ENCODE measurements at regions not wholly inside any gene's neighbourhood (a gene's known extent, or its start where the extent isn't known, plus 50 kb on each side); places are given as distances from the start of the nearest gene placed in this dataset.
"Not testable (repeated sequence)": the region's sequence is repeated elsewhere in the genome, so short reads cannot be mapped to it uniquely, and the experiment has no call there.

DNA sequence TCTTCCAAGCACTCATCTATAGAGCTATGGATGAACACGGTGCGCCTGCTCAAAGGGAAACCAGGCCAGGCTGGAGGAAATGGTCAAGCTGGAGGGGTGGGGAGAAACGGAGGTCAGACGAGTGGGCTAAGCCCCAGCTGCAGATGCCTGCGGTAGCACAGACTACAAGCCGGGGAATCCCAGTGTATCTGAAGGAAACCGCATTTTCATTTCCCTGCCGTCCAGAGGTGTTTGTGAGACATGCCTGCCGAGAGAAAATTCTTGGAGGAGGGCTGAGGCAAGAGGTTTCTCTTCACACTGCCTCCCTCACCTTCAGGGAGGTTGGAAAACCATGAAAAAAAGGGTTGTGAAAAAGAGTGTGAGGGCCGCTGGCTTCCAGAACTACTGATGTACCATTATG, 102.0 kb upstream of the FOXN3 start:
- DNase-seq = no peak

DNA sequence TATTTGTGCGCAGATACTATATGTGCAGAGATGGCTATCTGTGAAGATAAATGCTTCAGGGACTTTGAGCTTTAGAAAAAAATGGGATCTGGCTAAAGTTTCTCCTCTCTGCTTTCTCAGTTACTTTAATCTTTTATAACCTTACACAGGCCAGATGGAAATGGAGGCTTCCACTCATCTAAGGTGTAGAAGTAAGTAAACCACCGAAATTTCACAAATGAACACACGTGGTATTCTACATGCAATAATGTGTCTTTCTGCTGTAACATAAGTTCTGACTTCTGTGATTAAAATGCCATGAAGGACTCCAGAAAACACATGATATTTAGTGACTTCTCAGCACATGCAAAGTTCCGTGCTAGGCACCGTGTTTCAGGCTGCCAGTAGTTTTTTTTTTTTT, 99.1 kb upstream of the FOXN3 start:
- DNase-seq = no peak

DNA sequence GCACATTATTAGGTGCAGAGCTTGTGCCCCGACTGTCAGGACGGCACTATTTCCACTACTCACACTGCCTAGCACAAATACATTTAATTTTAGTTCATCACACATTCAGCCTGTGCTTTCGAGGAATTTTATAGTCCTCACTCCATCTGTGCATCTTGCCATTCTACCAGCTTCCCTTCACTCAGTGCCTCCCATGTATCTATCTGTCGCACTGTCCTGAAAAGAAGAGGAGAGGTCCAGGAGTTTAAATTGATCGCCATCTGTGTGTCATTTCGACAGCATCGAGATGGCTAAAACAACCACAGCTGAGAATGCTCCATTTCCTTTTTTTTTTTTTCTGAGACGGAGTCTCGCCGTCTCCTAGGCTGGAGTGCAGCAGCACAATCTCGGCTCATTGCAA, 97.6 kb upstream of the FOXN3 start:
- DNase-seq = no peak

DNA sequence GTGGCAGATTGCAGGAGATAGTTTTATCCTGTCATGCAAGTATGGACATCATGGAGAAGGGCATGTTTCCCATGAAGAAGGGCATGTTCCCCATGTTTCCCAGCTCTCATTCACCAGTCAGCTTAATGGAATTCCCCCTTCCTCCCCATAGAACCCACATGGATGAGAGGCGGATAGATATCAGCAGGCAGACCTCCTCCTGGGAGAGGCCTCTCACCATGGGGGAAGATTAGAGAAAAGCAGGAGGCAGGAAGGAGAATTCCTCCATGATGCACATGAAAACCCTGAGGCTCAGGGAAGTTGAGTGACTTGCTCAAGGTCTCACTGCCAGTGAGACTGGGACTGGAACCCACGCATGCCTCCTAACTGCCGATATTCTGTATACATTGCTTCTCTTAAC, 92.9 kb upstream of the FOXN3 start:
- no peak for DNase-seq

DNA sequence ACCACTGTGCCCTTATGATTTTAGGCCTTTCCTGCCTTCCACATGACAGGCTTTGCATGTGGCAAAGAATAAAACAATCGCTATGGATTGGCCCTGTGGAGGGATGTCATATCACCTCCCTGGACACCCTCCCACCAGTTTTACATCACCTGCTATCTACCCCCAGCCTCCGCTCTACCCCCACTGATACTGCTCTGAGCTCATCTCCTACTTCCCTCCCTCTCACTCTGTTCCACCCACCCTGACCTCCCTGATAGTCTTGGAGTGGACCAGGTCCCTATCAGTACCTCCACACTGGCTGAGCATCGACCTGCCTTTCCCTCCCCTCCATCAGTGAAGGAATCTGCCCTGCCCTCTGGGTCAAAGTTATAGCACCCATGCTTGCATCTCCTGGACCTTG, 91.8 kb upstream of the FOXN3 start:
- no peak for DNase-seq

DNA sequence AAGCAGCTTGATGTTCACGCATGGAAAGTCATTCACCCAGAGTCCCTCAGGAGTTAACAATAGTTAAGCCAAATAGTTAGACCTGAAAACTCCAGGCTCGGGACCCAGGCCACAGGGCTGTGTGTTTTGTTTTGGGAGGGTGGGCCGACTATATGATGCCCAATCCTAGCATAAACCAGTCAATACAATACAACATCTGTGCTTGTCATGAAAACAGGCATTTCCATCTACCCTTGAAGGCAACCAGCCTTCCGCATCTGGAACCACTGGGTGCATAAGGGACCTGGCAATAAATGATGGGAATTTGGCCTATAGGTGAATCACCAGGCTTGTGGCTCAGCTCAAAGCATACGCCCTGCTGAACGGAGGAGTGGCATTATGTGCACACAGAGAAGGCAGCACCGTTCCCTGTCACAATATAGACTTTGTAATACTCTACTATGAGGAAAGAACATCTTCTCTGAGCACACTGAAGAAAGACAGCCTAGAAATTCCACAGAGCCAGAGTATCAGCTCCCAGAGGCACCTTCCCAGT, 91.0 kb upstream of the FOXN3 start:
- DNase-seq = no peak

DNA sequence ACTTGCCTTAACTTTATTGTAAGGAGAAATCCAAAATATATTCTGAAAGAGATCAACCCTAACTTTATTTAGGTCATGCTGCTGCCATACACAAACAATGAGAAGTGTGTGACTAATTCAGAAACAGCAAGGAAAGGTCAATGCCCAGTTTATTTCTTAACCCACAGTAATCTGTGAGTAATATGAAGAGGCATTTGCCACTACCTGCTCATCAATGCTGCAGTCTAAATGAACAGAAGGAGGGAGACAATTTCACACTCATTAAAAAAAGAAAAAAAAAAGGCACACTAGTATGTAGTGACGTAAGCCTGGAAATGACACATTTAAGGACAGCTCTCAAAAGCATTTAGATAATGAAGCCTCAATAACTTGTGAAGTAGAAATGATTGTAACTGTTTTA, 90.5 kb upstream of the FOXN3 start:
- no peak for DNase-seq

DNA sequence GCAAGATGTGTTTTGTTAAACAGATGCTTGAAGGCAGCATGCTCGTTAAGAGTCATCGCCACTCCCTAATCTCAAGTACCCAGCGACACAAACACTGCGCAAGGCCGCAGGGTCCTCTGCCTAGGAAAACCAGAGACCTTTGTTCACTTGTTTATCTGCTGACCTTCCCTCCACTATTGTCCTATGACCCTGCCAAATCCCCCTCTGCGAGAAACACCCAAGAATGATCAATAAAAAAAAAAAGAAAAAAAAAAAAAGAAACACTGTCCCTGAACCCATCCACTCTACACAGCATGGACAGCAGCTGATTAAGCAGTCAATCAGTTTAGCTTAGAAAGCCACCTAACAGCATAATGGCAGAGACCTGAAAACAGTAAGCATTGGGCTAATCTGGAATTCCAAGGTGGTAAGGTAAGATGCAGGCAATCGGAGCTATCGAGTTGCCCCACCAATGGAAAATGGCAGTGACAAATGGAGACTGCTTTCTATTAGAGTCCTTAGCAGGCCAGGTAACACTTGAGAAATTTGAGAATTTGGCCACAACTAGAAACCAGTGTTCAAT, 89.9 kb upstream of the FOXN3 start:
- not testable (repeated sequence) for DNase-seq

DNA sequence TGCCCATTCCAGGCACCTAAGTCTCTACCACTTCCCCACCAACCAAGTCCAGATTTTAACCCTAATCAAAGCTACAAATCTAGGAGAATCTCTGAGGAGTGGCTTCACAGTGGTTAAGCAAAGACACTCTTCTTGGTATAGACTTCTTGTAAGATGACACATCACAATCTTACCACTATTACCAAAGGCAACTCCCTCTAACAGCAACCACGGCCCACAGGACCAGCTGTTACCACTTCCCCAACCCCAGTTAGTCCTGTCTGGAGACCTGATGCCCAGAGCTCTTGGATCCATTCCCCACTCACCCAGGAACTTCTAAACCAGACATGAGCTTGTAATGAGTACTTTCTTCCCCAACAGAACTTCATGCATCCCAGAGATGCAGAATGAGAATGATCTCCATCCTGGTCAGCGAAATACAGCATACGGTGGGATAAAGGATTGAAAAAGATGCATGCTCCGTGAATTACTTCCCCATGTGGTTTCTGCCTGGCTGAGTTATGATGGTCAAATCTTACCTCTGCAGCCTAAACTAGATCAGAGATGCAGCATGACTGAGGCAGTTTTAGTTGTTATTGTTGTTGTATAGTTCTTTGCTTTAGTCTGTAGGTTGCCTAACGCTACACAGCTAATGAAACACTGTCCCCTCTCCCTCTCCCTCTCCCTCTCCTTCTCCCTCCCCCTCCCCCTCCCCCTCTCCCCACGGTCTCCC, 87.7 kb upstream of the FOXN3 start:
- DNase-seq = peak; percentile 35

DNA sequence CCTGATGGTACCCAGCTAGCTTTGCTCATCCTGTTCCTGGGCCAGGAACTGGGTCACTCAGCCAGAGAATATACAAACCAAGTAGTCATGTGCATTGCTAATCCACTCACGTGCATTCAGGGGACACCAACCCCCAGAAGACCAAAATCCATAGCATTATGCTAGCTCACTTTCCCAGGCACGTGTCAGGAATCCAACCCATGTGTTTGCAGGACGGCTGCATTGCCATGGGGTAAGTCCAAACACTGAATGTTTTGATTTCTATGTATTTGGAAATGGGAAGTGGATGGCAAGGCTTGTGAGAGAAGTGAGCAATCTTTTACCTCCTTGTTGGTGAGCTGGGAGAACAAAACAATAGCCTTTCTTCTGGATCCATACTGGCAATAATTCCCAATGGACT, 87.1 kb upstream of the FOXN3 start:
- no peak for DNase-seq

DNA sequence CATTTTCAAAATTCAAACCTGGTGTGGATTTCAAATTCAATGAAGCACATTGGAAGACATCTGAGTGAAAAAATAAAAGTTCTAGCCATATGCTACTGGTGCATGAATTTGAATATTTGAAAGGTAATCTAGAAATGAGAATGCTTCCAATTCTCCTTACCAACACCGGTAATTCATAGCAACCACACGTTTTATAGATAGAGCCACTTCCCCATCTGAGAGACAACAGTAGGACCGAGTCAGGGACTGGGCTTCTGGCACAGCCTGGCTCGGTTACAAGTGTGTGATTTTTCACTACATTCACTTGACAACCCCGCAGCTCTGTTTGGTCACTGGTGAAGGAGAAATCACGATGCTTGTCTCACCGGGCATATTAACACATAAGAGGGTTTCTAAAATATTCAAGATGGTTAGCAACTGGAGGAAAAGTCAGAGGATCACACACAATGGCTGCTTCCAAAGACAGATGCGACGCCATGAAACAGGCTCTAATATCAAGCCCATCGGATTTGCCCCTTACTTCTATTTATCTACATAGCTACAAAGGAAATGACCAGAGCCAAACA, 86.5 kb upstream of the FOXN3 start:
- no peak for DNase-seq

DNA sequence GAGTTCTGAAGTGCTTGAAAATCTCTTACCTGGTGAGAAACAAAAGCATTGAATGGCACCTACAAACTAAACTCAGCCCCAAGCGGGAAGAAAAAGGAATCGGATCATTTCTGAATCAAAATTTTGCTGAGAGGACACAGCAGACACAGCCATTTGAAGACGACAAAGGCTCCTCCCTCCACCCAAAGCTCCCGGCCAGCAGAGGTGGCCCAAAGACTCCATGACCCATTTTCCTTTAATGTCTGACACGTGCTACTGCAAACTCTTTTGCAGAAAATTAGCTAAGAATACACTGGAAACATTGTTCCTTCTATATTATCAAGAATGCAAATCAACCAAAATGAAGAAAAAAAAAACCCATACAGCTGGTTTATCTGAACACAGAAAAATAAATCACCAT, 85.9 kb upstream of the FOXN3 start:
- no peak for DNase-seq

DNA sequence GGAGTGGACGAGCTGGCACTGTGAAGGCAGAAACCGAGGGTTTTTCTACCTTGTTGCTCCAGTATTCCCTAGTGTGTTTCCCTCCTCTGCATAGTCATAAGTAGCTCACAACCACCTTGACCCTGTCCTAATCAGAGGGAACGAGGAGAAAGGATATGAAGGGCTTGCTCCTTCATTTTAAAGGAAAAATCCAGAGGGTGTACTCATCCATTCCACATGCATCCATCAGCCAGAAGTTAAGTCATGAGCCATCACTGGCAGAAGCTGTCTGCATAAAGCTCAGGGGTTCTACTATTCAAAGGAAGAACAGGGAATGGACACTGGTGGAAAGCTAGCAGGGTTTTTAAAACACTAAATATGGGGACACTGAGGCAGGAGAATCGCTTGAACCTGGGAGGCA, 84.3 kb upstream of the FOXN3 start:
- DNase-seq = no peak

DNA sequence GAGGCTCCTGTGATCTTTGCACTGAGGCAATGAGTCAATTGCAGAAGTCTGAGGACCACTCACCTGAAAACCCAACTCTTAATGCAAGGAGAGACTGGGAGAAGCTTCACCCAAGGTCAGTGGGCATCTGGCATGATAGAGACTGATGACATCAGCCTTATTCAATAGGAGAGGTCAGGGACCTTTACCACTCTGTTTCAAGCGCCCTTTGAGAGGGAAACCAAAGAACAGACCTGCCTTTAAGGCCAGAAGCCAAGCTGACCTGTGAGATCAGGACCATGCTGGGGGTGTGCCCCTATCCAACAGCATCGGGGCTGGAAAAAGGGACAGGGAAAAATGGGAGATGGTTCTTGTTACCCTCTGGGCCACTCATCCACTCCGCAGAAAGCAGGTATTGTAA, 83.3 kb upstream of the FOXN3 start:
- no peak for DNase-seq

DNA sequence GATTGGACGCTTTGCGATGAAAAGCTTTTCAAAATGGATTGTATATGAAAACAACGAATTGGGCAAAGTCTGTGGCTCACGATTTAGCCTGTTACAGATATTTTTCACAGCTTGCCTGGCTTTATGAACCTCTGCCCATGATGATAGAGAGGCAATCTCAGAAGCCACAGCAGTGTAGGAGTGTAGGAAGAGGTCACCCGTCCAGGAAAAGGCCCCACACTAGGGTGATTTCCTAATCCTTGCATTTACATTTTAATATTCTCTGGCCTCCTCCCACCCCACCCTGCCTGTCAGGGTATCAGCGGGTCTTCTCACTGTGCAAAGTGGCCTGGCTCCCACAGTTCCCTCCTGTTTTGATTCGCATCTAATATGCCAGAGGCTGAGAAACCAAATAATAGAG, 81.8 kb upstream of the FOXN3 start:
- no peak for DNase-seq

DNA sequence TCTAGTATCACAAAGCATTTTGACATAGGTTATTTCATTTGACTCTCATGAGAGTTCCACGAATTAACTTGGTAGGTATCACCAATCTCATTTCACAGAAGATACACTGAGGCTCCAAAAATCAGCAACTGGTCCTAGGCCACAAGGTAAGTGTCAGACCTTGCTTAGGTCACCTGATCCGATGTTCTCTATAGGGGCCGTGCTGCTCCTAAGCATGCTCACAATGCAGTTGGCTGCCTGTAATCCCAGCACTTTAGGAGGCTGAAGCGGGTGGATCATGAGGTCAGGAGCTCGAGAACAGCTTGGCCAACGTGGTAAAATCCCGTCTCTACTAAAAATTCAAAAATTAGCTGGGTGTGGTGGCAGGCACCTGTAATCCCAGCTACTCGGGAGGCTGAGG, 78.7 kb upstream of the FOXN3 start:
- no peak for DNase-seq

DNA sequence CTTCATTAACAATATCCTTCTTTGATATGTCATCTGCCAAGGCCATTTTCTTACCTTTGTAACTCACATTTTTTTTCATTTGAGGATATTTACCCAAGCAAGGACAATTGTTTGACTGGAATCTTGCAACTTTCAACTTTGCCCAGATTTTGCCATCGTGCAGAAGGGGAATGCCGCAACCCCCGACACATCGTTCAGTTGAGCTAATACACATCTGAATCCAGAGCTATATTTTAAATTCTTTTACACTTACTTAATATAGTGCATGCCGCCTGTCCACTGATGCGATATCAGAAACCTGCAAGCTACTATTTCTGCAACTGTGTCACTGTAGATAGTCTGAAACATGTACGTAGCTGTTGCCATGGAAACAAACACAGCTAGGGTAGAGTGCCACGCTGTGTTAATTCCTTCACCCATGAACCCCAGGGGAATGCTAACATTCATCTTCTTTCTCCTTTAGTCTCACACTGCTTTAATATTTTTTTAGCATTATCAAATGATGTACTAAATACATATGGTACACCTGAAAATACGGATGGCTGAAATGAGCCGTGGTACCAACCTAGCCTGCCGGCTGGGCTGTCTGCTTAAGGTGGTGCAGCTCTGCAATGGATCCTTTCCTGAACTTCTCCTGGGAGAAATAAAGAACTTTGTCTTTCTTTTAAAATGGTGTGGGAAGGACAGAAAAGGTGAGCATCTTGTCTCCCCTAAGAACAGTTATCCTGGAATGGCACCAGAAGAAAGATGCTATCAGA, 77.0 kb upstream of the FOXN3 start:
- DNase-seq = peak; percentile 80

DNA sequence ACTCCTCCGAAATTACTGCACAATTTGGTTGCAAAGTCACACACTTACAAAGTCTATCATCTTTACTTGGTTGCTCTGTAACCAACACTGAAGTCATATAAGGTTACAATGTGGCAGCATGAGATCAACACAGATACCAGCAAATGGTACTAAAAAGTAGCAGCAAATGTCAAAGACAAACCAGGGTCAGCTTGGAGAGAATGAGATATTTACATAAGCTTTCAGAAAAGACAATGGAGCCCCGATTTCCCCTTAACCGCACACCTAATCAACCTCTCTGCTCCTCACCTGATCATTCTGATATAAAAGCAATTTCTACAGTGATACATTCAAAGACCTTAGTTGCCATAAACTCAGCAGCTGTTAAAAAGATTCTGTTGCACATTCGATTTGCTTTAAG, 76.4 kb upstream of the FOXN3 start:
- DNase-seq = peak; percentile 22

DNA sequence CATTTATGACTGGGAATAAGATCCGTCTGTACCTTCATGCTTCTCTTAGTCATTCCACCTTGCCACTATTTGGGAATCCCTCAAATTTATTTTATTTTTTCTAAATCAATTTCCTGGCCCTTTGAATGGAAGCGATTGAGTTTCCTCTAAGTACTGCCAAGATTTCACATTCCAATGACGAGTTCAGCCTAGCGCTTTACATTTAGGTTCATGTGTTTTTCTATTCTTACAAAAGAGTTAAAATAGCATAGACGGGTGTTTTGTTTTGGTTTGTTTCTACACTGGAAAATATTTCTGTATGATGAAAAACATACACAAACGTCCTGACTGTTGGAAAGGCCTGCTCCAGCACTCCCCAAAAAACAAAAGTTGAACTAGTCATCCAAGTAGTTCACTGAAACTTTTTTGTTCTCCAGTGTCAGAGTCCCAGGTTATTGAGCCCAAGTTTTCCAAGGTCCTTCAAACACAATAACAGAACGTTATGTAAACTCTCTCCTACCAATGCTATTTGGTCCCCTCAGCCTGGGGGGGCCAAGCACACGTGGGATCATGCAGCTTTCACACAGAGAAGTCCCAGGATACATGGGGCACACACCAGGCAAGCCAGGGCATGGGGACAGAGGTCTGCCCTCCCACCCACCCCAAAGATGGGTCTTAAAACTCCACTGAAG, 74.8 kb upstream of the FOXN3 start:
- no peak for DNase-seq

DNA sequence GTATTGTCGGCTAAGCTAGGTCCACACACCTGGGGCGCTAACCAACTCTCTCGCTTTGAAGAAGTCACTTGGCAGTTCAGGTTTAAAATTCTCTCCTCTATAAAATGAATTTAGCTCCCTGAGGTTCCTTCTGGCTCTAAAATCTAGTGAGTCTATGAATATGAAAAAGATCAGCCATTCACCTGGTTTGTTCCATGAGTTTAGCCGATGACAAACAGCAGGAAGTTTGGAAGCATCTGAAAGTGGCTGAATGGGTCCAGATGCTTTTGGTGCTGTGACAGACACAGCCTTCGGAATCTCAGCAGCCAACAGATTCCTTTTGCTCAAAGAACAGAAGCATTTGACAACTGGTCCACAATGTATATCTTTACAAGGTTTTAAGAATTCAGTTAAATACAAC, 73.4 kb upstream of the FOXN3 start:
- DNase-seq = no peak

DNA sequence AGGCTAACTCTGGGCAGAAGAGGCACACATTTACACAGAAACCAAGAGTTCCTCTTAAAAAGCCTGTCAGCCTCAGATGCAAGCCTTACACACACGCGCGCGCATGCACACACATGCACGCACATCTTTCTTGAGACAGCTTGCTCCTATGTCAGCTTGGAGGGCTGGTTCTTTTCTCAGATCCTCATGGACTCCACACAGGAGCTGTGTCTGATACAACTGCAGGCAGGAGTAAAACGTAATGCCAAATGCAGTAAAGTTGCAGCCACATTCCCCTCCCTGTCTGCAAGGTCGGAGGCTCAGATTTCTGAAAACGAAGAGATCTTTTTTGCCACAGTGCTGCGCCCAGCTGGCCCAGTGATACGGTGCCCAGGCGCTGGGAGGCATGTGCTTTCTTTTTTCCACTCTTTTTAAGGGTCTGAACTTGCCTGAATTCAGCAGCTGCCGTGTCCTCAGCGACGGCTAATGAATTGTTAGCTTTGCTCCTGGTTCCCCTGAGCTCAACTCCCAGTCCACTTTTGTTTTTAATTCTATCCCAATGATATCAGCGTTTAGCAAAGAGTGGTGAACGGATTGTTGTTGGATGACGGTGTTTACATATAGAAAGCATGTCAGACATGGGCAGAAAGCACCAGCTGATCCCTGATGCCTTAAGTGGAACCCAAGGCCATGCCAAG, 72.9 kb upstream of the FOXN3 start:
- no peak for DNase-seq

DNA sequence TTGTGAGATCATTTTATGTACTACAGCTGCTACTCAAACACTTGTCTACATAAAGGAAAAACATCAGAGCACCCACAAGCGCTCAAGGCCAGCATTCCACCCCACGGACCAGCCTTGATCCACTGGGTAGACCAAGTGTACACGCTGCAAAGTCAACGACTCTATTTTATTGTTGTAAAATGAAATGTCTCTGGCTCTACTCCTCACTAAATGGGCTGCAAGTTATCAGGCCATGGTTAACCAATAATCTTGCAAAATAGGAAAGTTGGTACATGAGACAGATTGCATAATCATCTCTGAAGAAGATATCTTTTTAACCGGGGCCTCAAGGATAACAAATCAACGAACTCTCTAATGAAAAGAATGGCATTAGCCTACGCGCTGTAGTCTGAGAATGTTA, 69.9 kb upstream of the FOXN3 start:
- DNase-seq = no peak

DNA sequence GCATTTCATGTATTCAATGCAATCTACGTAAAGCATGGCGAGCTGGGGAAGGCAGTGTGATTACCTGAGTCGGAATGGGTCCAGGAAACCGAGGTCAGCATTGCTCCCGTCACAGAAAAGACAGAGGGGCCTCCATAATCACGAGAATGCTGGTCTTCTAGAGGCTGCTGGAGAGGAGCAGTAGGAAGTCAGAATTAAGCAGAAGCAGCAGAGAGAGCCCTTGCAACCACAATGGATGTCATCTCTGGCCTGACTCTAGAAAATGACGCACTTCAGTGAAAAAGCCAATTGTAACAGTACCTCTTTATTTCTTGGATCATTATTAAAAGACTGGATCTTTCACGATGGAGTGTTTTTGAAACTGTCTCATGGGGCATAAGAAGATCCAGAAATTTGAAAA, 69.5 kb upstream of the FOXN3 start:
- DNase-seq = no peak

All from hematopoietic multipotent progenitor cell treated with erythropoietin and hydrocortisone succinate and interleukin-3 and kit ligand, for 8 days (in vitro differentiated cells).